GM21515 (cell line): ENCODE measurements at regions not wholly inside any gene's neighbourhood (a gene's known extent, or its start where the extent isn't known, plus 50 kb on each side); places are given as distances from the start of the nearest gene placed in this dataset.
"Not testable (repeated sequence)": the region's sequence is repeated elsewhere in the genome, so short reads cannot be mapped to it uniquely, and the experiment has no call there.

Experiments used
- ATAC-seq: cut with Tn5 transposase; IDR thresholded peaks from one replicate; pipeline ENCODE4 v1.9.1; 2021; ENCODE audit not compliant: unreplicated experiment

DNA sequence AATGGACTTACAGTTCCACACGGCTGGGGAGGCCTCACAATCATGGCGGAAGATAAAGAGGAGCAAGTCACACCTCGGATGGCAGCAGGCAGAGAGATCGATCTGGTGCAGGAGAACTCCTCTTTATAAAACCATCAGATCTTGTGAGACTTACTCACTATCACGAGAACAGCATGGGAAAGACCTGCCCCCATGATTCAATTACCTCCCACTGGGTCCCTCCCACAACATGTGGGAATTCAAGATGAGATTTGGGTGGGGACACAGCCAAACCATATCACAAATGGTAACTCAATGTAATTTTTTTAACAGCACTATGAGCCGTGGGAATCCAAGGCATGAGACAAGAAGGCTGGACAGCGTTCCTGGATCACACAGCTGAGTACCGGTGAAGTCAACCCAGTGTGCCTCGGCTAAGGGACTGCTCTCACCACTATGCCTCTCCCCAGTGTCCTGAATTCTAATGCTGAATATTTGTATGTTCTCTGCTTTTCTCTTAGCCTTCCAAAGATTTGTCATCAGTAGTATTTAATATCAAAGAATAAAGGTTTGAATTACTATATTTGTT is 84.3 kb downstream of the IRS2 start:
- ATAC-seq = not testable (repeated sequence)

DNA sequence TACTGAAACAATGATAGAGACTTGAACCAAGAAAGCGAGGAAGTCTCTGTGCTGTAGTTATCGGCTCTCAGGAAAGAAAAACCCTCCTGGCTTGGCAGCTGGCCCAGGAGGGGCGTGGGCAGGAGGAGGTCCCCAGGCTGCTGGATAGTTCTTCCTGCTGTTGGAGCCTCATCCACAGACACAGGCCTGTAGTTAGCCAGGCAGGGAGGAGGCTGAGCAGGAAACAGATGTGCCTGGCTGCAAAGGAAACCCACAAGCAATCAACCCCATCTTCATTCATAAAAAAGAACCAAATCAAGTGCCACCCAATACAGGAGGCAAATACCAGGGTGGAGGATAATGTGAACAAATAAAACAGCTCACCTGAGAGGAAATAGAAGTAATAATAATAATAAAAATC is 86.2 kb downstream of the IRS2 start:
- ATAC-seq = no peak

DNA sequence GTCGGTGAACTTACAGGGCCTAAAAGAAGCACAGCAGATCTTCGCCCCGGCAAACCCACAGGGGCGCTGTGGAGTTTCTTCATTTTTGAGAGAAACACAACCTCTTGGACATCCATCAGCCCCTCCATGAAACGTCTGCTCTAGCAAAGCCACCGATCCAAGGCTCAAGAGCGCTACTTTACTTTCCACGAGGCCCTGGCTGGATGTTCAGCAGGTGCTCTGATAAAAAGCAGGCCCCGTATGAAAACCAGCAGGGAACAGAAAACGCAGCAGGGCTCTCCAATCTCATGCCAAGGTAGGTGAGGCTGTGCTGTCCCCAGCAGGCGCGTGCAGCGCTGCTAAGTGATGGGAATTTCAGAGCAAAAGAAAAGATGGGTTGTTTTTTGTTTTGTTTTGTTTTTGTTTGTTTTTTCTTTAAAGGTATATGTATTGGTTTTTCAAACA is 86.7 kb downstream of the IRS2 start:
- no peak for ATAC-seq

DNA sequence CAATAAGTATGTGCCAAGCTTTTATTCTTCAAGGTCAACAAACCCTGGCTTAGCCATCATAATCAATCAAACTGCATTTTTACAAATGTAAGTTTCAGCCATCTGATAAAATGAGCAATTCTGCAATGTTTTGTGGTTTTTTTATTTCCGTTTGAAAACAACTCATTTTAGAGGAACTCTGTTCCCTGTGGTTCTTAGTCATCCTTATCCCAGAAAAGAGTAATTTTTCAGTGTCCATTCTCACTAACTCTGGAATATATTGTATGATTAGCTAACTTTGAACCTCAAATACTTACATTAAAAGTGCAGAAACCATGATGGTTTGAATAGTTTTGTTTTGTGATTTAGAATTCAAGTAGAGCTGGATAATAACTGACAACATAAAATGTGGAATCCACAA is 87.6 kb downstream of the IRS2 start:
- no peak for ATAC-seq

DNA sequence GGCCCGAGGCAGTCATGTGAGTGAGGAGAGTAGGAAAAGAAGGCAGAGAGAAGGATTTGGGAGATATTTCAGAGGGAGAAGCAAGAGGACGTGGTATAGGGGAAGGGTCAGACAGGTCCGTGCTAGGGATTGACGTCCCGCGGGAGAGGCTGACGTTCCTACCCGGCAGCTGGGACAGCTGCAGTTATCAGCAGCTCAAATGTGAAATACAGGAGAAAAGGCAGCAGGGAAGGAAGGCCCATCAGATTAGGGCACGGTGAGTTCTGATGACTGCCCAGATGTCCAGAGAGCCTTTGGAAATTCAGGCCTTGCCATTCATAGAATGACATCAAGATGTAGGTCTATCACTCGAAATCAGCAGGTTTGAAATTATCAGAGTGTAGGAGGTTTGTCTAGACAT is 88.4 kb downstream of the IRS2 start:
- ATAC-seq = no peak

DNA sequence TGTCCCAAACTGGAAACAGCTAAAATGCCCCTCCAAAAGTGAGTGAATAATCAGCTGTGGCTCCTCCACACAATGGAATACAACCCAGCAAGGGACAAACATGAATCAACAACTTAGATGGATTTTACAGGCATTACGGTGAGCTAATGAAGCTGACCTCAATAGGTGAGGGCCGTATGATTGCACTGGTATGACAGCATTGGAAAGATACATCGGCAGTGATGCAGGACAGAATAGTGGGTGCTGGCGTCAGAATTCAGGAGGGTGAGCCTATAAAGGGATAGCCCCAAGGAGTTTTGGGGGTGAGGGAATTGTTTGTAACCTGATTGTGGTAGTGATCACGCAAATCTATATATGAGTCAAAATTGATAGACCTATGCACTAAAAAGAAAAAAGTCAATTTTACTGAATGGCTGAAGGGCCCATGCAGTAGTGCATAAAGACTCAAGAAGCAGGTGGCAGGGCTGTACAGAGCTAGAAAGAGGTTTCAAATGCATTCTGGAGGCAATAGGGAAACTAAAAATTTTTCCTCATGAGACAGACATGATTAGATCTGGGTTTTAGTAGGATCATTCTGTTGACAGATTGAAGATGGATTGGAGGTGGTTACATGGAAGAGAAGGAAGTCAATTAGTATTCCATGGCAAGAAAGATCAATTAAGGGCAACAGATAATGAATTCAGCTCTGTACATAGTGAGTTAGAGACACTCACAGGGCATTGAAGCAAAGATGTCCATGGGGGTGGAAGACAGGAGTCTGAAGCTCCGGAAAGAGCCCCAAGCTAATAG is 90.8 kb downstream of the IRS2 start:
- no peak for ATAC-seq

DNA sequence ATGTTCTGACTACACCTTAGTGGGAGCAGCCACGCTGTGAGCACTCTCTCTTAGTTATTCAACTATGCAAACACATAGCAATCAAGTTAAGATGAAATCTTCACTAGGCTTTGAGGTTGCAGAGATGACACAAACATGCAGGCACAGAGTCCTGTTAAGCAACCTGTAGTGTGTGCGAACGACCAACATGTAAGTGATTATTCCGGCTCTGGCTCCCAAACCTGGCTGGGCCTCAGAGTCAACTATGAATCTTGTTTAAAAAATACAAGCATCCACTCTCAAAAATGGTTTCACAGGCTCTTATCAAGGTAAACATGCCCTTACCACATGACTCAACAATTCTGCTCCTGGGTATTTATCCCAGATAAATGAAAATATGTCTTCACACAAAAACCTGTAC is 91.4 kb downstream of the IRS2 start:
- ATAC-seq = no peak

DNA sequence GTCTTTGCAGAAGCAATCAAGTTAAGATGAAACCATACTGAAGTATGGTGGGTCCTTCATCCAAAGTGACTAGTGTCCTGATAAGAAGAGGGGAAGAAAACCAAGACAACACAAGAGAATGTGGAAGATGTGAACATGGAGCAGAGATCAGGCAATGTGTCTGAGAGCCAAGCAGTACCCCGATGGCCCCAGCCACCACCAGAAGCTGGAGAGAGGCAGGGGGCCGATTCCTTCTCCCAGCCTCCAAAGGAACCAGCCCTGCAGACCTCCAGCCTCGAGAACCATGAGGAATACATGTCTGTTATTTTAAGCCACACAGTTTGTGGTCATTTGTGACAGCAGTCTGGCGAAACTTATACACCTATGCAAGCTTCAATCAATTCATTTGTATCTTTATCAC is 93.2 kb downstream of the IRS2 start:
- ATAC-seq = no peak

DNA sequence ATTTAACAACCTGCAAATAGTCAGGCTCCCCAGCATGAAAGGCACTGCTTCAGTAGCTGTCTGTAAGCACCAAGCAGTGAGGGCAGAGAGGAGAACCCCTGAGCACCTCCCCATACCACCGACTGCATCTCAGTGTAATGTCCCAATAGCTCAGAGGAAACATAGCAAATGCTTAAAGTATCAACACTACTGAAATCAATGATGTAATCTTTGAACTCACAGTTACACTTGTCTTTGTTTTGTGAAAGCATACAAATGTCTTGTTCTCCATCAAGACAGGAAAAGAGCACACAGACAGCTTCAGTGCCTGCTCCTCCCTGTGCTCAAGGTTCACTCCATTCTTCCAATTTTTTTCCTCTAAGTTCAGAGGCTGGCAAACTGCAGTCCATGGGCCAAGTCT is 94.7 kb downstream of the IRS2 start:
- no peak for ATAC-seq

DNA sequence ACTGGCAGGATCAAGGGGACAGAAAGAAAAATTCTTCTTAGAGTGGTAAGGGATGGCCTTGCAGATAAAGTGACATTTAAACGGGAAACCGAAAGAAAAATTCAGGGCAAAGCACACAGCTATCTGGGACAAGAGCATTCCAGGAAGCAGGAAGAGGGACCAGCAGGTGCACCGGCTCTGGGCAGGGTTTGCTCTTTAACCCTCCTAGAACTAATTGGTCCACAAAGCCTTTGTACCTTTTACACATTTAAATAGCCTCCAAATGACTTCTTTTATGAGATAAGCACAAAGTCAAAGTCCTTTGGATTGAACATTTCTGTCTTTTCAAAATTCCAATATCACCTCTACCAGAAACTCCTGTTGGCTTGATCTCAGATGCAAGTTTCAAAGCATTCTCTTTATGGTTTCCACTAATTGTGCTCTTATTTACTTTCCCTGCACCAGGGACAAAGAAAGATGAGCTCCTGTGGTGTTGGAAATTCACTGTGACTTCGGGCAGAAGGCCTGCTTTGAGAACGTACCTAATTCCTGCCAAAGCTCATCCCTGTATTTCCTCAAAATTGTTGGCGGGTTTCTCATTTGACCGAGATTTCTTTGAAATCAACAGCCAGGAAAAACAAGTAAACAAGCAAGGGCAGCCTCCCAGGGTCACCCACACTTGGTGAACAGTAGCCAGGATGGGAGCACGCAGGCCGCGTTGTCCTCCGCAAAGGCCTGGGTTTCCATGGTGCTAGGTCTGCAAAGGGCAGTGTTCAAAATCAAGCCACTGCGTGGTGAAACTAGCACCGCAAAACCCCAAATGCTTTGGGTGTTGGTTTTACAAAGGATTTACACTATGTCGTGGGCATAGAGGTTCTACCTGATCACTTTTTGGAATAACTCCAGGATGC is 98.6 kb downstream of the IRS2 start:
- no peak for ATAC-seq

DNA sequence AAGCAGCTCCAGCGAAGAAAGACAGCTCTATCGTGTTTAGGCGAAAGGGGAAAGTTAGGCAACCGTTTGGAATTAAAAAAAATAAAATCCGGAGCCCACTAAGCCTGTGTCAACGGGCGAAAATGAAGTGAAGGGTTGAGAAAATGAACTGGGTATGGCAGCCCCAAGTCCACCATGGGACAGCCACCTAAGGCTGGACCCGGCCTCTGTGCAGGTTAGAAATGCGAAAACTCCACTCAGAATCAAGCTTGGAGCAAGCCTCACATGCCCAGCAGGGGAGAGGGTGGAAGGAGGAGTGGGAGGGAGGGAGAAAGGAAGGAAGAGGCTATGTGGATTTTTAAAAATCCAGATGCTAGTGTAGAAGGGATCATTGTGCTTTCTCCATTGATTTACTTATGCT is 101.2 kb downstream of the IRS2 start:
- ATAC-seq = no peak

DNA sequence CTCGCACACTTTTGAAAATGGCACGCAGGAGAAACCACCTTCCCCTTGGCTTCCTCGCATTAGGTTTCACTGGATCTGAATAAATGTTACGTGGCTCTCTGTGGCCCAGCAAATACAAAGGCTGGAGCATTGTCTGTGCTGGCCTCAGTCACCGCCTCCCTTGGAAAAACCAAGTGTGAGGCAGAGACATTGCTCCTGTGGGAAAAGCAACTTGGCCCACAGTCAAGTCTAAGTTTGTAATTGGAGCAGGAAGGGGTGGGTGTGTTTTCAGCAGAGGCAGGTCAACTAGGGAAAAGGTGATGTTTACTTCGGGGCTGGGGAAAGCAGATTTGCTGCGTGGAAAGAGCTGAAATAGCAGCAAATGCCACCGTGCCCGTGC is 101.6 kb downstream of the IRS2 start:
- ATAC-seq = no peak

DNA sequence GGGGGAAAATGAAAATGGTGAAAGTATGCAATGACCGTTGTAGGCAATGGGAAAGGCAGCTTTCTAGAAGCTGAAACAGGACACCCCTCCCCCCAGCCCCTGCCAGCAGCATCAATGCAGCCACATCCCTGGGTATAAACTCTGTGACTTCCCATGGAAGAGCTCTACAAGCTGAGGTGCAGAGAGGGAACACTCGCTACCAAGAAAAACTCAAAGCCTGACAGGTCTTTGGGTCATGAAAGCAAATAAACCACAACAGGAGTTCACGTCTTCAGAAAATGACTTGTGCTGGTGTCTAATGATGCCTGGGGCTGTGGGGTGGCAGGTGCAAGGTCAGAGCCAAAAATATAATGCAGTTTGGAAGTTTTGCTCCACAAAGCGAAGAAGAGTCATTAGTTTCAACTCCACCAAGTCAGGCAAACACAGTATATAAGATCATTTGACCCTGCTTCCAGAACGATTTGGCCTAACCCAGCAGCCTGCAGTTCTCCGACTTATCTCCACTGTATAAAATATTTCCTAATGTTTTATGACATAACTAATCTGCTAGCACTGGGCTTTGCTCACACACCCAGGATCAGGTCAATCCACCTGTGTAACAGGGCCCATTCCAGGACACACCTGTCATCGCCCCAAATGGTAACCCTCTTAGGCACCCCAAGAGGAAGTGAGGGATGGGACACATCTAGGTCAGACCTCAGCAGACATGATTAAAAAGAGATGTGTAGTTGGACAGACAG is 102.1 kb downstream of the IRS2 start:
- ATAC-seq = no peak

DNA sequence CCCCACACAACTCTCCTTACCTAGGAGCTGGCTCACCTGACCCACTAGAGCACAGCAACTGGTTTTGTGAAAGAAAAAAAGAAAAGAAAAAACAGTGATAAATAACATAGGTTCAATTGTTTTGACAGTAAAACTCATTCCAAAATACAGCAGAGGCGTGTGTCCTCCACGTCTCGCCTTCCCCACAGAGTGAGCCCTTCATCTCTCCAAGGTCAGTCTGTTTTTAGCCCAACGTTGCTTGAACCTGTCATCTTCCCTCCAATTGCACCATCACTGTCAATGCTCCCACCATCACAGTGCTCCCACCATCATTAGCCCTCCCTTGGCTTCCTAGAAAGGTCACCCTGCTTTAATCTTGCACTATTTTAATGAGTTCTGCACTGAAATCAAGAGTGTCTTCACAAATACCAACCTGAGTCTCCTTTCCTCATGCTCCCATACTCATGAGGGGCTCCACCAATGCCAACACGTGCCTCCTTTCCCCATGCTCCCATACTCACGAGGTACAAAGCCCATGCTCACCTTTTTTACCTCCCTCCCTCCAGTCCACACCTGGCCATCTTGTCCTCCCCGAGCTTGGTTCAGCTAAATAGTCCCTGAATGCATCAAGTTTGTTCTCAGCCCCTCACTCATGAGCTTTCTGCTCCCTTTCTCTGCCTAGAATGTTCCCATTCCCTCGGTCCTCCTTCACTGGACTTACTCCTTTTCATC is 103.7 kb downstream of the IRS2 start:
- ATAC-seq = no peak

DNA sequence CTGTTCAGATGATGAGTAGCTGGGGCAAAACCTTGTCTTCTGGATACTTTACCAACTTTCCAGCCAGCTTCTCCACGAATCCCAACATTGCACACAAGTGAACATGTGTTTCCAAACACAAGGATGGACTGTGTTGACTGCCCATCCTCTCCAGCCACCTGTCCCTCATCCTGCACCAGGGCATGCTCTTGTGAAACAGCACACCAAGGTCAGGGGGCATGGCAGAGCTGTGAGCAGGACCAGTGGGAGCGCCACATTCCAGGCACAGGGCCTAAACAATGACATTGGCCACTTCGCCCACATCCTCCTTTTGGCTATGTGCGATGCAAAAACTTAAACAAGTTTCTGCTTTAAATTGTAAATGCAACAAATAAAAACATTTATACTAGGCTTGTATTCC is 105.5 kb downstream of the IRS2 start:
- no peak for ATAC-seq

DNA sequence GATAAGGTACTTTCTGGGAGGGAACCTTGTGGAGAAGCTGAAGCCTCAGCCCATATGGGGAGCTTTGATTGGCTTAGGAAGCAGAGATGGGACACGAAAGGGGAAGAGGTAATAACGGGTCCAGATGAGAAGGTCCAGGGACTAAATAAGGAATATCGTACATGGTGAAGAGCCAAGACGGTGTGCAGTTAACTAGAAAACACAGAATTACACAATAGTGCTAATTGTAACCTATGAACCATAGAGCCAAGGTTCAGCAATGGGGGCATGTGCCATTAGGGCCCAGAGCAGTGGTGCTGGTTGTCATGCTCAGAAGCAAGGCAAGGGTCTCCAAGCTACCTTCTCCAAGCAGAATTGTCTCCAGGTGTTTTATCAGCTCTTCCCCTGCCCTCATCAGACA is 106.1 kb downstream of the IRS2 start:
- no peak for ATAC-seq

DNA sequence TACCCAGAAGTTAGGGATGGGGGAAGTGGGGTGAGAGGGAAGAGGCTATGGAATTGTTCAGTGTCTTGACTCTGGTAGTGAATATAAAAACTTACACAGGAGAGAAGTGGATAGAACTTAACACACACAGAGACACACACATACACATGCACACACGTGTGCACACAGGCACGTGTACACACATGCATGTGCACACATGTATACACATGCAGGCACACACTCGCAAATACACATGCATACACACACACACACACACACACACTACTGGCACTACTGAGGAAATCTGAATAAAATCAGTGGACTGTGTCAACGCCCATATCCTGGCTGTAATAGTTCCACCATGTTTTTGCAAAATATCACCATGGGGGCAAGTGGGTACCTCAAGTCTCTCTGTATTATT is 107.9 kb downstream of the IRS2 start:
- ATAC-seq = no peak

DNA sequence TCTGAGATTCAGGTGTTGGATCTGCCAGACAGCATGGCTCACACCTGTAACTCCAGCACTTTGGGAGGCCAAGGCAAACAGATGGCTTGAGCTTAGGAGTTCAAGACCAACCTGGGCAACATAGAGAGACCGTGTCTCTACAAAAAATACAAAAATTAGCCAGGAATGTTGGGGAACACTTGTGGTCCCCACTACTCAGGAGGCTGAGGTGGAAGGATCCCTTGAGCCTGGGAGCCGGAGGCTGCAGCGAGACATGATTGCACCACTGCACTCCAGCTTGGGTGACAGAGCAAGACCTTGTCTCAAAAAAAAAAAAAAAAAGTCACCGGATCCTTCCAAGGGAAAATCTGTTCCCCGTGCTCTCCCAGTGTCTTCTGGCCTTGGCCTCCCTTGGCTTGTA is 109.2 kb downstream of the IRS2 start:
- no peak for ATAC-seq

DNA sequence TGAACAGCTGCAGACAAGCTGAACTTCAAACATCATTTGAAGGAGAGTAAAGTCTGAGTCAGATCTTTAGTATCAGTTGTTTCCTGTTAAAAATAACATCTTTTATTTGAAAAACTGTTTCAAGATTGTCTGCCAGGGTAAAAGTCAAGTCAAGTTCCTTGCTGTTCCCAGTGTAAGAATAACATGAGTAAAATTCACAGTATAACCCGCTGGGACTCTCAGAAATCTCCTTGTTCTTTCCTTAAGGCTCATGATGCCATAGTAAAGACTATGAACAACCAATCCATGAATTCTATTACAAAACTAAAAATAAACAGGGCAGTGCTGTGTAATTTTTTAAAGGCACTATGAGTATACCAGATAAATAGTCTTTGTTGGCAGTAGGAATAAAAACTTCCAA is 112.9 kb downstream of the IRS2 start:
- no peak for ATAC-seq

DNA sequence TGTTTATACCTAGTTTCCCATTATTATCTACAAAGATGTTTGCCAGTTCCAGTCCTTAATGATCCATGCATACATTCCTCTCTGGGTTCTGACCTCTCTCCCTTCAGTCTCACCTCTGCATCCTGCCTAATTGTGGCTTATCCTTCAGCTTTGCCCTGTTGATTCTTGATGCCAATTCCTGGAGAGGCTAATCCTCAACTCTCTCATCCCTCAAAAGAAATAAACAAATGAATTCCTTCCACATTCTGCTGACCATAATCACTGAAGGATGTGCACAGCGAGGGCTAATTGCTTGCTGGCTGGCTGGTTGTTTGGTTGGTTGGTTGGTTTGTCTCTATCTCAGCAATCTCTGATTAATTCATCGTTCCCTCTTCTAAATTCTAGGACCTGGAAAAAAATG is 113.8 kb downstream of the IRS2 start:
- no peak for ATAC-seq

DNA sequence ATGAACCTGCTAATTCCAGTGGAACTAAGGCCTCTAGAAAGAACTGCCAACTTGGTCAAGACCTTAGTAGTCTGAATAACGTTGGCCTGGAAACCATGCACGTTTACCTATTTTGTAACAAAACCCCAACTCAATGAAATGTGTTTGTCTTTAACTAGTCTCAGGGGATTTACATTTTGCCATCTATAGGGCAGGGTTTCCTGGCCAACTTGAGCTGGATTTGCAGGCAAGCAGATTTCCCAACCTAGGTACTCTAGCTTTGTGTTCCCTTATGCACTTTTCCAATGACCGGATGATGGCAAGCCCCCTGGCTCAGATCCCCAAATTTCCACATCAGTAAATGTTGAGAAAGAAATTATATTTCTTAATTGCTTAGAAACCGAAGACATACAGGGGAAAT is 114.5 kb downstream of the IRS2 start:
- ATAC-seq = no peak
